Heart right ventricle (tissue), 16 donors: ENCODE measurements at regions not wholly inside any gene's neighbourhood (a gene's known extent, or its start where the extent isn't known, plus 50 kb on each side); places are given as distances from the start of the nearest gene placed in this dataset.
"Not testable (repeated sequence)": the region's sequence is repeated elsewhere in the genome, so short reads cannot be mapped to it uniquely, and the experiment has no call there.

Experiments used
- ATAC-seq, 8 donors: fragments of 200-7000 bp; cut with Tn5 transposase; one replicate each; pipeline ENCODE4 v1.9.1; 2020; ENCODE audit warnings: mild to moderate bottlenecking in 8 of 8, moderate library complexity in 8 of 8, moderate number of reproducible peaks in 1 of 8
- DNase-seq, 2 donors: peaks; one replicate each; pipeline ENCODE4 v3.0.0-alpha.2; 2020
- H3K27ac ChIP-seq, 10 donors: fragments of 200-600 bp; sonication (generic) in 2 of 10; one replicate each; pipeline versions ENCODE4 v1.5.0 to v1.8.0; 2020 to 2022; ENCODE audit warnings: mild to moderate bottlenecking in 3 of 10
- H3K27me3 ChIP-seq, 7 donors: fragments of 200-600 bp; one replicate each; pipeline ENCODE4 v1.8.0; 2021 to 2022; ENCODE audit warnings: mild to moderate bottlenecking in 2 of 7
- H3K36me3 ChIP-seq, 9 donors: fragments of 200-600 bp; sonication (generic) in 1 of 9; one replicate each; pipeline versions ENCODE4 v1.5.0 to v1.8.0; 2020 to 2022; ENCODE audit warnings: mild to moderate bottlenecking in 2 of 9
- H3K4me1 ChIP-seq, 9 donors: fragments of 200-600 bp; sonication (generic) in 1 of 9; one replicate each; pipeline versions ENCODE4 v1.5.0 to v1.8.0; 2020 to 2022; ENCODE audit warnings: mild to moderate bottlenecking in 4 of 9
- H3K4me3 ChIP-seq, 10 donors: fragments of 200-600 bp; sonication (generic) in 2 of 10; one replicate each; pipeline versions ENCODE4 v1.5.0 to v1.8.0; 2020 to 2022; ENCODE audit warnings: mild to moderate bottlenecking in 7 of 10, moderate library complexity in 2 of 10
- H3K9me3 ChIP-seq, 11 donors: fragments of 200-600 bp in 10 of 11; sonication (generic) in 2 of 11; one replicate each; pipeline versions ENCODE4 v1.5.0 to v1.8.0; 2013 to 2022; ENCODE audit warnings: mild to moderate bottlenecking in 2 of 11, control low read depth in 1 of 11, moderate library complexity in 1 of 11
- CTCF ChIP-seq, 9 donors: fragments of 200-600 bp; sonication (generic) in 2 of 9; IDR thresholded peaks; one replicate each; pipeline versions ENCODE4 v1.5.0 to v1.8.0; 2021 to 2022; ENCODE audit warnings: antibody characterized with exemption in 9 of 9, mild to moderate bottlenecking in 5 of 9, moderate library complexity in 1 of 9
- WGBS, 2 donors: extraction: QIAGEN DNeasy Blood & Tissue Kit; methylation state at CpG; one replicate each; pipeline ENCODE4 v1.1.7; 2013; ENCODE audit warnings: inconsistent platforms in 1 of 2; 5-methylcytosine and 5-hydroxymethylcytosine counted together
- intact Hi-C, 10 donors: fragments of 100-400 bp; cut with DNase I; formaldehyde crosslinking; loops; one replicate each; pipeline versions ENCODE4 v1.11.1 to v1.14.2; 2022
- donor health status: Arrhythmogenic right ventricular cardiomyopathy.
- donor health status: ischemic (EF 13 %, LVEDD 7.1; RV severe dilation, severe dysfunction).
- donor health status: healthy with polysubstance abuse.
- donor health status: DM: no; HTN: yes; CAD: no.
- donor health status: DM: no; HTN: no; CAD: no.
- donor health status: ischemic (EF 25% LVEDD 6.9; RV normal size, moderate dysfunction).
- donor health status: ischemic (EF 25% LVEDD 5.7; RV mildly dilated, moderate dysfunction).
- donor health status: healthy.
- donor health status: DM: yes; HTN: yes; CAD: no.
- donor health status: Ischemic cardiomyopathy.
- donor health status: ischemic (EF 35%, LVEDD 5.7; RV mildly dilated, moderate dysfunction).
- donor health status: nonischemic (EF 11% LVEDD 7.7; RV severe dilation, severe dysfunction).
- donor health status: DM: yes; HTN: yes; CAD: no.
- donor health status: PGD.
- donor health status: ischemic (EF 29% LVEDD 5.4; RV normal size, mild dysfunction).
- donor health status: nonischemic (EF 23%, LVEDD 6.1; RV moderate dilation, normal function).

- H3K4me1 ChIP-seq = no peaks in the 10 kb centered on the region
- DNase-seq (no peak), ATAC-seq (no peak)
- H3K9me3 ChIP-seq = peaks cover 0 to 55% (median 21%) of the 10 kb centered on the region in 11 donors
- intact Hi-C loops = no loop called here
- no peak for TF ChIP-seq CTCF (IDR thresholded peaks at IDR 0.05)
- H3K4me3 ChIP-seq = no peak overlapping the region
- no peaks in the 10 kb centered on the region for H3K36me3 ChIP-seq
- H3K27ac ChIP-seq = no peak overlapping the region
- H3K27me3 ChIP-seq = no peaks in the 10 kb centered on the region
These were observed 70.2 kb upstream of the MUCL1 start for GRCh38 chr12:54784115-54784514.

- WGBS, 2 donors = 32 to 40% methylated on average over 1 of the region's 1 CpG
- H3K4me1 ChIP-seq, intact Hi-C loops, DNase-seq, H3K27ac ChIP-seq, H3K36me3 ChIP-seq, H3K4me3 ChIP-seq, ATAC-seq: not testable (repeated sequence)
- Histone ChIP-seq H3K27me3 (peaks cover 0 to 30% (median 0%) of the 10 kb centered on the region in 7 donors), H3K9me3 (peaks cover 0 to 14% (median 0%) of the 10 kb centered on the region in 11 donors)
These were observed 77.3 kb upstream of the MUCL1 start for GRCh38 chr12:54777031-54777430.

GRCh38 chr12:54773593-54773992 is 80.7 kb upstream of the MUCL1 start:
- H3K4me1 ChIP-seq = no peaks in the 10 kb centered on the region
- ATAC-seq (no peak), DNase-seq (no peak)
- no peak for TF ChIP-seq CTCF (IDR thresholded peaks at IDR 0.05)
- intact Hi-C loops = no loop called here
- no peak overlapping the region for H3K27ac ChIP-seq
- whole genome bisulfite sequencing, 2 donors = 89% methylated on average over 1 of the region's 1 CpG
- H3K4me3 ChIP-seq = no peak overlapping the region
- H3K9me3 ChIP-seq = peaks cover 0 to under 1% (median 0%) of the 10 kb centered on the region in 11 donors
- peaks cover 0 to 31% (median 0%) of the 10 kb centered on the region in 7 donors for H3K27me3 ChIP-seq
- no peaks in the 10 kb centered on the region for H3K36me3 ChIP-seq

GRCh38 chr12:54765652-54766051 is 88.7 kb upstream of the MUCL1 start:
- H3K36me3 ChIP-seq = no peaks in the 10 kb centered on the region
- intact Hi-C loops = no loop called here
- 39 to 48% methylated on average over 1 of the region's 1 CpG for WGBS, 2 donors
- DNase-seq = no peak
- H3K9me3 ChIP-seq = peaks cover 0 to 4% (median 0%) of the 10 kb centered on the region in 11 donors
- ATAC-seq = no peak
- H3K4me3 ChIP-seq = no peak overlapping the region
- peaks cover 0 to 12% (median 2%) of the 10 kb centered on the region in 7 donors for H3K27me3 ChIP-seq
- no peaks in the 10 kb centered on the region for H3K4me1 ChIP-seq
- H3K27ac ChIP-seq = no peak overlapping the region
- no peak for TF ChIP-seq CTCF (IDR thresholded peaks at IDR 0.05)

- H3K4me3 ChIP-seq = no peak overlapping the region
- TF ChIP-seq CTCF (IDR thresholded peaks at IDR 0.05) = no peak
- WGBS, 2 donors = 16 to 38% methylated on average over 1 of the region's 1 CpG
- H3K27ac ChIP-seq = no peak overlapping the region
- intact Hi-C loops = no loop called here
- ATAC-seq = no peak
- peaks cover 0 to 16% (median 3%) of the 10 kb centered on the region in 11 donors for H3K9me3 ChIP-seq
- peaks cover 0 to 37% (median 8%) of the 10 kb centered on the region in 7 donors for H3K27me3 ChIP-seq
- no peaks in the 10 kb centered on the region for H3K4me1 ChIP-seq
- DNase-seq = no peak
- H3K36me3 ChIP-seq = no peaks in the 10 kb centered on the region
These were observed 91.9 kb upstream of the MUCL1 start for GRCh38 chr12:54762390-54762789.
